Right kidney (tissue), 1 donor: ENCODE measurements at regions not wholly inside any gene's neighbourhood (a gene's known extent, or its start where the extent isn't known, plus 50 kb on each side); places are given as distances from the start of the nearest gene placed in this dataset.

ENCODE experiments used
- DNase-seq: peaks from one replicate; pipeline ENCODE4 v3.0.0-alpha.2; 2016

GRCh38 chr13:23488442-23488841, 54.9 kb upstream of the SACS start:
- no peak for DNase-seq

DNA sequence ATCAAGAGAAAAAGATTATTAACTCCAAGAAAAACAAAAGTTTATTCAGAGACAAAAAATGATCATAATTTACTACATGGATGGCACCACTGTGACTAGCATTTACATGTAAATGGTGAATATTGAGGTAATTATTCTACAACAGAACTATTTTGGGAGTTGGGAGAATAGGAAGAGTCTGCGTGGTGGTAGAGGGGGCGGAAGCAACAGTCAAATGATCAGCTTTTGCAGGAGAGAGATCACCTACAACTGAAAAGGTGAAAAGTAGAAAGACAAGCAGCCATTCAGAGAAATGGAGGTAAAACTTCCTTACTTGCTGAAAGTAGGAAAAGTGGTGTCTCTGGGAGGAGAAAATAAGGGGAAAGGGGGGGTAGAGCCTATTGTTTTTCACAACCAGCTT, 62.8 kb upstream of the SACS start:
- DNase-seq: no peak

- DNase-seq: no peak
Measured at GRCh38 chr13:23497191-23497590, 63.7 kb upstream of the SACS start.

- no peak for DNase-seq
Measured at GRCh38 chr13:23500849-23501248, 67.3 kb upstream of the SACS start.

DNA sequence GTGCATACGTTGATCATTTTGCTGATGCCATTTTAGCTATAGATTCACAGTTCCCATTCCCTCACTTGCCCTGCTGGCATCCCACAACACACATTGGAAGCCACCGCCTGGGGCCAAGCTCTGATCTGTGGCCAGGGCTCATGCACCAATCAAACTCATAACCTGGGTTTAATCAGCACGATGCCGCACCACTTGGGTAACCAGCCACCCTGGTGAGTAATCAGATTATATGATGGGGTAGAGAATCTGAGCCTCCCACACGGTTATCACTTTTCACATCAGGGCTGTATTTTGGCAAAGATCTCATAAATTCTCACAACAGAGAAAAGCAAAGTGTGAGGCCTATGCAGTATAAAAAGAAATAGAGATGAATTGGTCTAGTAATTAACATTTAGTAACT, 66.0 kb upstream of the TNFRSF19 start:
- DNase-seq: no peak

DNA sequence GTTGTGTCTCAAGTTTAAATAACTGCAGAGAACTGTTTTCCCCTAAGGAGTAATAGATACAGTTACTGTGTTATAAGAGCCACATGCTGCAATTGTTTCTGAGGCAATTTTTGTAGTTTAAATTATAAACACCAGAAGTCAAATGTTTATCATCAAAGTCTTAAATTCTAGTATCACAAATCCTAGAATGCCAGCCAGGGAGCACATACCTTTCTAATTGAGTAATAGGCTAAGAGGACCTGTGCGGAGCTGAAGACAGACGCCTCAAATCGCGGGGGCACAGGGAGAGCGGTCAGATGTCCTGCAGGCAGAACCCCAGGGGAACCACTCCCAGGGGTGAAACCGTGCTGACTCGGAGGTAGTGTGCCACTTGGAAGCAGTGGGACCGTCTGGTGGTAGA, 65.2 kb upstream of the TNFRSF19 start:
- no peak for DNase-seq

- no peak for DNase-seq
Measured at GRCh38 chr13:23506071-23506806, 64.0 kb upstream of the TNFRSF19 start.

GRCh38 chr13:23506807-23507291, 63.4 kb upstream of the TNFRSF19 start:
- DNase-seq: peak; percentile 45

DNA sequence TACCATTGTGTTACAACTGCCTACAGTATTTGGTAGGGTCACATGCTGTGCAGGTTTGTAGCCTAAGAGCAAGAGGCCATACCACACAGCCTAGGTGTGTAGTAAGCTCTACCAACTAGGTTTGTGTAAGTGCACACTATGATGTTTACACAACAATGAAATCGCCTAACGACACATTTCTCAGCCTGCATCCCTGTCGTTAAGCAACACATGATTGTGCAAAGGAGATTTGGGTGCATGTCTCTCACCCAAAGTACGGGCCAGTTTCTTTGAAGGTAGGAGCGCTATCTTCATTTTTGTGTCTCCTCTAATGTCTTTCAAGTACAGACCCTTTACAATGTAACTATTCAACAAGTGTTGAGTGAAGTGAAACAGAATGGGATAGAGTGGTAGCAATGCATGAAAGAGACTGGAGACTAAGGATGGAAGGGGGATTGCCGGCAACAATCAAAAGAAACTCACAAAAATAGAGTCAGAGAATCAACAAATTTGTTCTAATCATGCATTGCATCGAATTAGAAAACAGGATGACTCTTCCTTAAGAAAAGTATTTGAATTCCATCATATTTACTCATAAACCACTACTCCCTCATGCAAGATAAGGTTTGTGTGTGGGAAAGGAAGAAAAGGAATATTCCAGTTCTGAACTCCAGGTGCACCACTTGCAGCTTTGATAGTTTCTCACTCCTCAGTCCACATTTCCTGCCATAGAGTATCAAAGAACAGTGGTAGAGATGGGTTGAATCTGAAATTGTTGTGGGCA, 60.2 kb upstream of the TNFRSF19 start:
- no peak for DNase-seq

DNA sequence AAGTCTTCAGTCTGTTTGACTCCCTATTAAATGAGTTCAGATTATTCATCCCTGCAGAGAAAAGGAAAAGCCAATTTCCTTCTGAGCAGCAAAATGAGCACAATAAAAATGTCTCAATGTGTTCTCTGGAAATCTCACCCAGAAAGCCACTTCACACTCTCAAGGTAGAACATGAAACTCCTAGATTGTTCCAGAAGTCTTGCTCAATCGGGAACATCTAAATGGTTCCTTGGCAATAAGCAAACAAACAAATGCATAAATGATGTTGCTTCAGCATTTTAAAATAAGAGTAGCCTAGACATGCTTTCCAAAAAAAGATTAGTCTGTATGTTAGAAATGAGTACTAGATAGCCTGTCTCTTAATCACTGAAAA, 59.7 kb upstream of the TNFRSF19 start:
- DNase-seq: no peak

DNA sequence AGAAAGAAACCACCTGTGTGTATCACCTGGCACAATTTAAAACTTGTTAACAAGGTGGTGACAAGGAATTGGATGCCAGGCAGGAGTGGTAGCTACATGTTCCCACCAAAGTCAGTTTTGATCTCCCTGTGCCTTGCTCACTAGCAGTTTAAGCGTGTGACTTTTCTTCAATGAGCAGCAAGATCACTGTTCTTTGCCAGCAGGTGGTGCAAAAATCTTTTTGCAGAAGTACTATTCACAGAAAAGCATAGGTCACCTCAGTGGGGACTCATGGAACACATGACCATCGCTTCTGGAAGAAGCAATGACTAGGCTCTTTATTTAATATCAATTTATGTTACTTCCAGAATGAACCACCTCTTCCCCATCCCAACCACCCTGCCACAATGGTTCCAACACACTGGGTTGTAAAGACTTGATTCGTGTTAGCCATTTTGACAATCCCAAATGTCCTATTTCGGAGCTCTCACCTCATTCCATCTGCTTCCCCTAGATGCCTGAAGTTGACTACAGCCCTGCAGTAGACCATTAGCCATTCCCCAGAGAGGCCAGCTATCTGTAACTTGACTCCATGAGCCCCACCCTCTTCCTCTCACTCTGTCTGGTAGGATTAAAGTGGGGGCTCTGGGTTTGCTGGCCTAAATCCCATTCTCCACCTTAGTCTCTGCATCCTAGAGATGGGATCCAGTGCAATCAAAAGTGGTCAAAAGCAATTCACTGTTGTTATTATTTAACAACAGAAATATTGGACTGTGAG, 59.1 kb upstream of the TNFRSF19 start:
- DNase-seq: no peak

GRCh38 chr13:23512762-23513395, 57.3 kb upstream of the TNFRSF19 start:
- no peak for DNase-seq

DNA sequence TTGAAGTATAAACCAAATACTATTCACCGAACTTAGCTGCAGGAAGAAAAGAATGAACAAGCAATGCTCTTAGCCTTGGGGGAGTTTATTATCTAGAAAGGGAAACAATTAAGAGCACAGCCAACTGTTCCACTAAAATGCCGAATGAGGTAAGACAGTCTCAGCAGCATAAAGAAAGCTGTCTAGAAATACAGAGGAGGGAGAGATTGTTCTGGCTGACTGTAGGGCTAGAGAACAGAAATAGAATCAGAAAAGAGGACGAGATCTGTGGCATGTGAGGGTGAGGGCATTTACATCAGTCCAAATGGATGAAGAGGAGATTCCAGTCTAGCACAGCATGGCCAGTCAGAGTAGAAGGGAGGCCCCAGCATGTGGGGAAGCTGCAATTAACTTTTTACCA, 56.8 kb upstream of the TNFRSF19 start:
- DNase-seq: no peak

GRCh38 chr13:23514076-23514475, 56.1 kb upstream of the TNFRSF19 start:
- no peak for DNase-seq

GRCh38 chr13:23515116-23515515, 55.1 kb upstream of the TNFRSF19 start:
- DNase-seq: no peak

DNA sequence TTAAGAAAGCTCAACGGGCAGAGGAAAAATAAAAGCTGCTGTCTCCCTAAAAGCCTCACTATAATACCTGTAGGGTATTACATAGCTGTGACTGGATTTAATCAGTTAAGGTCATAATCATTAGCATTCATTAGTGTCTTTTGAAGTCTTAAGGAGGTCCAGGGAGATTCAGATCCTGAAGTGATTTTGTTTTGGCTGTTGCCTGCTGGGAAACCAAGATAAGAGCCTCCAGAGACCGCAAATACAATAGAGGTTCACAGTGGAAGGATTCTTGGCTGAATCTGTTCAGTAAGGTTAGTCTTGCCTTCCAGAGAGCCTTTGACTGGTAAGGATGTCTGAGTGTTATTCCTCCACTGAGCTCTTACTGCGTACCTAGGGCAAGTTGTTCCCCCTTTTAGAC, 54.0 kb upstream of the TNFRSF19 start:
- DNase-seq: no peak

DNA sequence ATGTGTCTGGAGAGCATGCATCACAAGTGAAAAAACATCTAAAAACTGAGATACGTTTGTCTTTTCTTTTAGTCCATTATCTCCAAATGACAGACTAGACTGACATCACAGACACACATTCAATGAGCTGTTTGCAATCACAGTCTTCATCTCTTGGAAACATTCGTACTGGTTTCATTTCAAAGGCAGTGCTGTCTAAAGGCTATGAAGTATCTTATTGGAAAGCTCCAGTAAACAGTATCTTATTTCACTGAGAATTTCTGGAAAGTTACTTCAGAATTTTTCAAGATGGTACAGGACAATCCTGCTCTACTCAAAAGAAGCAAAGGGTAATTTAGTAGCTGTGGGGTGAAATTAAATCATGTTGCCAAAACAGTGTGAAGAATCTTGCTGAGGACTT, 53.5 kb upstream of the TNFRSF19 start:
- DNase-seq: no peak

DNA sequence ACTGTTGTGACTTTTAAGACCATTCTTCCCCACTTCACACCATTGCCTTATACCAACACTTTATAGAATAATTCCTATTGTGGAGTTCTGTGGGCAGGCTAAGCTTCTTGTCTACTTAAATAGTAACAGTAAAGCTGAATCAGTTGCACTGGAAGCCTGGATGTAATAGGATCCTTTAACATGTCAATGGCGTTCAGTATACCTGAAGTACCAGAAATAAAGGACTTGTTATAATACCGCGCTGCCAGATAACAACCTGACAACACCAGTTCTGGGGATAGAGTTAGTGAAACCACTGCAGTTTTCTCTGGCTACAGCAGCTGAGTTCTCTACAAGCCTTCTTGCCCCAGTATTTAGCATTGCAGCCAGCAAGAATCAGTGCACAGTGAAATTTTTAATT, 52.0 kb upstream of the TNFRSF19 start:
- DNase-seq: no peak
